ENCODE measurements at regions not wholly inside any gene's neighbourhood (a gene's known extent, or its start where the extent isn't known, plus 50 kb on each side); places are given as distances from the start of the nearest gene placed in this dataset.

DNA sequence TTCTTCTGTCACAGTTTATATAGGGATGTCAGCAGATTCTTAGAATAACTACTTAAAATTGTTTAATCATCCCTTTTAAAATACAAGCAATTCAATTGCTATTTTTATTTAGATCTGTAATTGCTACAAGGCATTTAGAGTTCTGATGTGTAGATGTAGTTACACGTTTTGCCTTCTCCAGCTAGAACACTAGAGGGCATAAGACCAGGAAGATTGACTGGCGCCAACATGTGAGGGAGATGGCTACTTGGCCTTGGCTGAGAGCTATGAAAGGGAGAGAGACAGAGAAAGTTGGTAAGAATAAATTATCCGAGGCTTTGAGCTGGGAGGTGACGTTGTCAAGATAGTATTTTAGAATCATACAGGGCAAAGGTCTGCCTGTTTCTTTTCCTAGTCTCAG lies 563.7 kb upstream of the PRKX start:
- H3K9me3 ChIP-seq = no peaks in the 10 kb centered on the region
- H3K36me3 ChIP-seq = no peaks in the 10 kb centered on the region
- 76% methylated on average over 4 of the region's 4 CpGs for WGBS
- TF ChIP-seq POLR2AphosphoS5 (IDR thresholded peaks at IDR 0.05) (no peak), POLR2A (IDR thresholded peaks at IDR 0.05) (no peak), CTCF (IDR thresholded peaks at IDR 0.05) (no peak)
- no peaks in the 10 kb centered on the region for H3K27me3 ChIP-seq (replicated peaks; ENCODE audit: insufficient read depth)
- intact Hi-C loops (cut with DNase I) = no loop called here
- no peak overlapping the region for H3K27ac ChIP-seq
- DNase-seq (ENCODE audit: low spot score) = no peak
- H3K4me1 ChIP-seq (replicated peaks) = no peaks in the 10 kb centered on the region
- H3K4me3 ChIP-seq = no peak overlapping the region

GRCh38 chrX:4268676-4269075 lies 555.2 kb upstream of the PRKX start:
- WGBS = 27% methylated on average over 2 of the region's 2 CpGs
- Histone ChIP-seq H3K36me3 (no peaks in the 10 kb centered on the region), H3K9me3 (no peaks in the 10 kb centered on the region), H3K4me3 (no peak overlapping the region), H3K27me3 (replicated peaks; ENCODE audit: insufficient read depth) (no peaks in the 10 kb centered on the region), H3K4me1 (replicated peaks) (no peaks in the 10 kb centered on the region), H3K27ac (no peak overlapping the region)
- no peak for DNase-seq (ENCODE audit: low spot score)
- intact Hi-C loops (cut with DNase I) = no loop called here
- TF ChIP-seq CTCF (IDR thresholded peaks at IDR 0.05) = no peak
- no peak for TF ChIP-seq POLR2AphosphoS5 (IDR thresholded peaks at IDR 0.05)
- TF ChIP-seq POLR2A (IDR thresholded peaks at IDR 0.05) = no peak

DNA sequence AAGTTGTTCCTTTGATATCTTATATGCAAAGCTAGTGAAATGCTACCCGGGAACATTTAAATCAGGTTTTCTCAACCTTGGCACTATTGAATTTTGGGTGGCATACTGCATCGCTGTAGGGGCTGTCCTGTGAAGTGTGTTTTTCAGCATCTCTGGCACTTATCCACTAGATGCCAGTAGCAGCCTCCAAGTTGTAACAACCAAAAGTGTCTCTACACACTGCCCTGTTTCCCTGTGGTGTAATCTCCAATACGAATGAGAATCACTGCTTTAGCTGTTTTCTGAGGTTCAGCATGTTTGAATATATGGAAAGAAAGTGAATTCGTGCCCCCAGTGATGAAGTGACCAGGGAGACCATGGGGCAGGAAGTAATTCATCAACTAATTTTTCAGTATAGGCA lies 551.6 kb upstream of the PRKX start:
- TF ChIP-seq POLR2AphosphoS5 (IDR thresholded peaks at IDR 0.05) (no peak), CTCF (IDR thresholded peaks at IDR 0.05) (no peak), POLR2A (IDR thresholded peaks at IDR 0.05) (no peak)
- no peak for DNase-seq (ENCODE audit: low spot score)
- intact Hi-C loops (cut with DNase I) = no loop called here
- 79% methylated on average over 4 of the region's 4 CpGs for WGBS
- Histone ChIP-seq H3K27me3 (replicated peaks; ENCODE audit: insufficient read depth) (no peaks in the 10 kb centered on the region), H3K36me3 (no peaks in the 10 kb centered on the region), H3K27ac (no peak overlapping the region), H3K4me3 (no peak overlapping the region), H3K4me1 (replicated peaks) (no peaks in the 10 kb centered on the region), H3K9me3 (no peaks in the 10 kb centered on the region)

GRCh38 chrX:4263030-4263803 lies 549.8 kb upstream of the PRKX start:
- H3K27ac ChIP-seq = no peak overlapping the region
- no peak for DNase-seq (ENCODE audit: low spot score)
- no peaks in the 10 kb centered on the region for H3K36me3 ChIP-seq
- no peak for TF ChIP-seq POLR2A (IDR thresholded peaks at IDR 0.05)
- no peak for TF ChIP-seq CTCF (IDR thresholded peaks at IDR 0.05)
- no peak for TF ChIP-seq POLR2AphosphoS5 (IDR thresholded peaks at IDR 0.05)
- WGBS = 33% methylated on average over 8 of the region's 8 CpGs
- no peaks in the 10 kb centered on the region for H3K4me1 ChIP-seq (replicated peaks)
- no peaks in the 10 kb centered on the region for H3K9me3 ChIP-seq
- intact Hi-C loops (cut with DNase I) = no loop called here
- no peak overlapping the region for H3K4me3 ChIP-seq
- no peaks in the 10 kb centered on the region for H3K27me3 ChIP-seq (replicated peaks; ENCODE audit: insufficient read depth)

- Histone ChIP-seq H3K4me1 (replicated peaks) (no peaks in the 10 kb centered on the region), H3K27me3 (replicated peaks; ENCODE audit: insufficient read depth) (no peaks in the 10 kb centered on the region), H3K9me3 (no peaks in the 10 kb centered on the region), H3K4me3 (no peak overlapping the region), H3K27ac (no peak overlapping the region), H3K36me3 (no peaks in the 10 kb centered on the region)
- TF ChIP-seq POLR2AphosphoS5 (IDR thresholded peaks at IDR 0.05) (no peak), CTCF (IDR thresholded peaks at IDR 0.05) (no peak), POLR2A (IDR thresholded peaks at IDR 0.05) (no peak)
- WGBS = 33% methylated on average over 2 of the region's 2 CpGs
- DNase-seq (ENCODE audit: low spot score) = no peak
- intact Hi-C loops (cut with DNase I) = no loop called here
These were observed 539.6 kb upstream of the PRKX start for GRCh38 chrX:4253092-4253491.
